ENCODE measurements at regions not wholly inside any gene's neighbourhood (a gene's known extent, or its start where the extent isn't known, plus 50 kb on each side); places are given as distances from the start of the nearest gene placed in this dataset.

- TF ChIP-seq, protein P1, sequence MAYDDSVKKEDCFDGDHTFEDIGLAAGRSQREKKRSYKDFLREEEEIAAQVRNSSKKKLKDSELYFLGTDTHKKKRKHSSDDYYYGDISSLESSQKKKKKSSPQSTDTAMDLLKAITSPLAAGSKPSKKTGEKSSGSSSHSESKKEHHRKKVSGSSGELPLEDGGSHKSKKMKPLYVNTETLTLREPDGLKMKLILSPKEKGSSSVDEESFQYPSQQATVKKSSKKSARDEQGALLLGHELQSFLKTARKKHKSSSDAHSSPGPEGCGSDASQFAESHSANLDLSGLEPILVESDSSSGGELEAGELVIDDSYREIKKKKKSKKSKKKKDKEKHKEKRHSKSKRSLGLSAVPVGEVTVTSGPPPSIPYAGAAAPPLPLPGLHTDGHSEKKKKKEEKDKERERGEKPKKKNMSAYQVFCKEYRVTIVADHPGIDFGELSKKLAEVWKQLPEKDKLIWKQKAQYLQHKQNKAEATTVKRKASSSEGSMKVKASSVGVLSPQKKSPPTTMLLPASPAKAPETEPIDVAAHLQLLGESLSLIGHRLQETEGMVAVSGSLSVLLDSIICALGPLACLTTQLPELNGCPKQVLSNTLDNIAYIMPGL (CRISPR knock-in tag; IDR thresholded peaks at IDR 0.05), result no peak
Observed at GRCh38 chr11:122241566-122241965, 125.6 kb upstream of the BLID start (continued).

GRCh38 chr11:122240638-122241037 lies 124.6 kb upstream of the BLID start:
- DNase-seq (ENCODE audit: low spot score) (no peak), ATAC-seq (no peak)
- H3K4me3 Mint-ChIP-seq, result no peak overlapping the region
- H3K4me1 Mint-ChIP-seq, result no peaks in the 10 kb centered on the region
- TF ChIP-seq FOXP4 (CRISPR knock-in tag; IDR thresholded peaks at IDR 0.05), result no peak
- TF ChIP-seq SMAD3 (CRISPR knock-in tag; IDR thresholded peaks at IDR 0.05; ENCODE audit: borderline replicate concordance), result no peak
- TF ChIP-seq ARID4B (CRISPR knock-in tag; IDR thresholded peaks at IDR 0.05; ENCODE audit: borderline replicate concordance), result no peak
- TF ChIP-seq, protein P2, sequence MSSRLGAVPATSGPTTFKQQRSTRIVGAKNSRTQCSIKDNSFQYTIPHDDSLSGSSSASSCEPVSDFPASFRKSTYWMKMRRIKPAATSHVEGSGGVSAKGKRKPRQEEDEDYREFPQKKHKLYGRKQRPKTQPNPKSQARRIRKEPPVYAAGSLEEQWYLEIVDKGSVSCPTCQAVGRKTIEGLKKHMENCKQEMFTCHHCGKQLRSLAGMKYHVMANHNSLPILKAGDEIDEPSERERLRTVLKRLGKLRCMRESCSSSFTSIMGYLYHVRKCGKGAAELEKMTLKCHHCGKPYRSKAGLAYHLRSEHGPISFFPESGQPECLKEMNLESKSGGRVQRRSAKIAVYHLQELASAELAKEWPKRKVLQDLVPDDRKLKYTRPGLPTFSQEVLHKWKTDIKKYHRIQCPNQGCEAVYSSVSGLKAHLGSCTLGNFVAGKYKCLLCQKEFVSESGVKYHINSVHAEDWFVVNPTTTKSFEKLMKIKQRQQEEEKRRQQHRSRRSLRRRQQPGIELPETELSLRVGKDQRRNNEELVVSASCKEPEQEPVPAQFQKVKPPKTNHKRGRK (CRISPR knock-in tag; IDR thresholded peaks at IDR 0.05; ENCODE audit: borderline replicate concordance), result no peak
- TF ChIP-seq PRRX2 (CRISPR knock-in tag; IDR thresholded peaks at IDR 0.05), result no peak
- no peak for TF ChIP-seq SP1 (CRISPR knock-in tag; conservative IDR thresholded peaks at IDR 0.05)
- no peak for TF ChIP-seq SOX15 (CRISPR knock-in tag; IDR thresholded peaks at IDR 0.05)
- TF ChIP-seq CTCF (IDR thresholded peaks at IDR 0.05), result no peak
- no peak for TF ChIP-seq STAT6 (CRISPR knock-in tag; conservative IDR thresholded peaks at IDR 0.05; ENCODE audit: low read depth)
- TF ChIP-seq OVOL2 (CRISPR knock-in tag; IDR thresholded peaks at IDR 0.05; ENCODE audit: borderline replicate concordance), result no peak
- no peak for TF ChIP-seq ZNF423 (CRISPR knock-in tag; IDR thresholded peaks at IDR 0.05)
- TF ChIP-seq GRHL2 (CRISPR knock-in tag; IDR thresholded peaks at IDR 0.05; ENCODE audit: insufficient replicate concordance, severe bottlenecking), result no peak
- TF ChIP-seq, protein P3, sequence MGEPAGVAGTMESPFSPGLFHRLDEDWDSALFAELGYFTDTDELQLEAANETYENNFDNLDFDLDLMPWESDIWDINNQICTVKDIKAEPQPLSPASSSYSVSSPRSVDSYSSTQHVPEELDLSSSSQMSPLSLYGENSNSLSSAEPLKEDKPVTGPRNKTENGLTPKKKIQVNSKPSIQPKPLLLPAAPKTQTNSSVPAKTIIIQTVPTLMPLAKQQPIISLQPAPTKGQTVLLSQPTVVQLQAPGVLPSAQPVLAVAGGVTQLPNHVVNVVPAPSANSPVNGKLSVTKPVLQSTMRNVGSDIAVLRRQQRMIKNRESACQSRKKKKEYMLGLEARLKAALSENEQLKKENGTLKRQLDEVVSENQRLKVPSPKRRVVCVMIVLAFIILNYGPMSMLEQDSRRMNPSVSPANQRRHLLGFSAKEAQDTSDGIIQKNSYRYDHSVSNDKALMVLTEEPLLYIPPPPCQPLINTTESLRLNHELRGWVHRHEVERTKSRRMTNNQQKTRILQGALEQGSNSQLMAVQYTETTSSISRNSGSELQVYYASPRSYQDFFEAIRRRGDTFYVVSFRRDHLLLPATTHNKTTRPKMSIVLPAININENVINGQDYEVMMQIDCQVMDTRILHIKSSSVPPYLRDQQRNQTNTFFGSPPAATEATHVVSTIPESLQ (CRISPR knock-in tag; IDR thresholded peaks at IDR 0.05), result no peak
- no peak for TF ChIP-seq ELF4 (CRISPR knock-in tag; IDR thresholded peaks at IDR 0.05; ENCODE audit: low read depth)
- POLR2A ChIA-PET, result no interaction called here
- peaks cover 14% of the 10 kb centered on the region for H3K9me3 Mint-ChIP-seq
- no peaks in the 10 kb centered on the region for H3K27me3 Mint-ChIP-seq (ENCODE audit: low read depth)
- H3K36me3 Mint-ChIP-seq, result no peaks in the 10 kb centered on the region
- H3K27ac Mint-ChIP-seq, result no peak overlapping the region
- CTCF ChIA-PET, result no interaction called here

Measured in WTC11 (cell line).